ENCODE measurements at regions not wholly inside any gene's neighbourhood (a gene's known extent, or its start where the extent isn't known, plus 50 kb on each side); places are given as distances from the start of the nearest gene placed in this dataset.
A peak's percentile ranks its signal among the peaks of the same experiment; 100 is the strongest.

DNA sequence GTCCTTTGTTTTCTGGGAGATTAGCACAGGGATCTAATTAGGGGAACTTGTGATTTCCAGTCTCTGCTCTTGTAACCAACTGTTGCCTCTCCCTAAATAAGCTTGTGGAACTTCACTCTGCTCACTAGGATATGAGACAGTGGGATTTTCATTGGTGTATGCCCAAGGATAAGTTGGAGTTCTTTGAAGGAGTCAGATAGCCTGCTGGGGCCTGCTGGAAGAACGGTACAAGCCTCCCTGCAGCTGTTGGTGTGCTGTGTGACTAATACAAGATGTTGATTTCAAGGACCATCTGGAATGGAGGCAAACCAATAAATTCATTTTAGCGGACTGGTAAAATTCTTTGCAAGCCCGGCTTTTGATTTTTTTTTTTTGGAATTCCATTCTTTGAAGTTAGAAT is 167.0 kb downstream of the AASDH start:
- 25 to 44% (median 27%) methylated on average over 3 of the region's 3 CpGs for WGBS, 3 donors

DNA sequence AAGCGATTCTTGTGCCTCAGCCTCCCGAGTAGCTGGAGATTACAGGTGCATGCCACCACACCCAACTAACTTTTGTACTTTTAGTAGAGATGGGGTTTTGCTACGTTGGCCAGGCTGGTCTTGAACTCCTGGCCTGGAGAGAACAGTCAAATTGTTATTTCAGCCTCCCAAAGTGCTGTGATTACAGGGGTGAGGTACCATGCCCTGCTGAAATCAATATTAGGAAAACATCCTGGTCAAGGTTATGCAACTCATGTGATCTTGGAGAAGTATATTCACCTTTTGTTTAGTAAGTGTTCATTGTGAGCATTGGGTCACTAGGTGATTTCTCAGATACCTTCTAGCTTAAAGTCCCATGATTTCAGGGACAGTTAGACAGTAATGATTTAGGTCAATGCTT is 167.8 kb downstream of the AASDH start:
- intact Hi-C loops (cut with DNase I), result no loop called here
- no peak for TF ChIP-seq POLR2A (IDR thresholded peaks at IDR 0.05)
- Histone ChIP-seq H3K9me3 (no peaks in the 10 kb centered on the region), H3K4me3 (no peak overlapping the region), H3K36me3 (no peaks in the 10 kb centered on the region), H3K4me1 (ENCODE audit: insufficient read depth) (no peaks in the 10 kb centered on the region), H3K27me3 (no peaks in the 10 kb centered on the region), H3K27ac (no peak overlapping the region)
- WGBS, 3 donors, result 87 to 91% (median 91%) methylated on average over 3 of the region's 3 CpGs
- DNase-seq, result no peak

More for the DNA sequence above, 167.0 kb downstream of the AASDH start:
- TF ChIP-seq POLR2A (IDR thresholded peaks at IDR 0.05), result no peak
- H3K36me3 ChIP-seq, result no peaks in the 10 kb centered on the region
- H3K27ac ChIP-seq, result no peak overlapping the region
- H3K4me1 ChIP-seq (ENCODE audit: insufficient read depth), result no peaks in the 10 kb centered on the region
- no peak overlapping the region for H3K4me3 ChIP-seq
- H3K27me3 ChIP-seq, result no peaks in the 10 kb centered on the region
- no peak for DNase-seq
- intact Hi-C loops (cut with DNase I), result no loop called here
- H3K9me3 ChIP-seq, result no peaks in the 10 kb centered on the region

DNA sequence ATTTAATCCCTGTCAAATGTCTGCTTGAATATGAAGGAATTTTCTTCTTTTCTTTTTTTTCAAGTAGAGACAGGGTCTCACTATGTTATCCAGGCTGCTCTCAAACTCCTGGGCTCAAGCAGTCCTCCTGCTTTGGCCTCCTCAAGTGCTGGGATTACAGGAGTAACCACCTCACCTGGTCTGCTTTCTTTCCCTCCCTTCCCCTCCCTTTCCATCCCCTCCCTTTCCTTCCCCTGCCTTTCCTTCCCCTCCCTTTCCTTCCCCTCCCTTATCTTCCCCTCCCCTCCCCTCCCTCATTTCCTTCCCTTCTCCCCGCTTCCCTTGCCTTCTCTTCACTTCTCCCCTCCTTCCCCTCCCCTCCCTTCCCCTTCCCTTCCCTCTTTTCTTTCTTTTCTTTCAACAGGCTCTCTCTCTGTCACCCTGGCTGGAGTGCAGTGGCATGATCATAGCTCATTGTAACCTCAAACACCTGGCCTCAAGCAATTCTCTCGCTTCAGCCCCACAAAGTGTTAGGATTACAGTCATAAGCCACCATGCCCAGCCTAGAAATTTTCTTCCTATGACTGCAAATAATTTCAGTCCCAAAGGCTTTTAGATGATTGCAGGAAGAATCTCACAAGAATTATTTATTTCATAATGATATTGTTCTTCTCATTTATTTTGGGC is 168.9 kb downstream of the AASDH start:
- DNase-seq, result no peak
- H3K4me3 ChIP-seq, result no peak overlapping the region
- H3K36me3 ChIP-seq, result no peaks in the 10 kb centered on the region
- H3K9me3 ChIP-seq, result no peaks in the 10 kb centered on the region
- TF ChIP-seq EP300 (IDR thresholded peaks at IDR 0.05) (no peak), CTCF (IDR thresholded peaks at IDR 0.05) (no peak), POLR2A (IDR thresholded peaks at IDR 0.05) (no peak)
- no peaks in the 10 kb centered on the region for H3K4me1 ChIP-seq (ENCODE audit: insufficient read depth)
- intact Hi-C loops (cut with DNase I), result no loop called here
- H3K27me3 ChIP-seq, result no peaks in the 10 kb centered on the region
- no peak overlapping the region for H3K27ac ChIP-seq
- WGBS, 3 donors, result 89 to 94% (median 91%) methylated on average over 2 of the region's 2 CpGs

- 69 to 73% (median 71%) methylated on average over 3 of the region's 3 CpGs for WGBS, 3 donors
- H3K36me3 ChIP-seq, result no peaks in the 10 kb centered on the region
- no peak overlapping the region for H3K27ac ChIP-seq
- H3K4me1 ChIP-seq (ENCODE audit: insufficient read depth), result no peaks in the 10 kb centered on the region
- H3K27me3 ChIP-seq, result no peaks in the 10 kb centered on the region
- H3K9me3 ChIP-seq, result no peaks in the 10 kb centered on the region
- H3K4me3 ChIP-seq, result no peak overlapping the region
- no peak for TF ChIP-seq POLR2A (IDR thresholded peaks at IDR 0.05)
- no peak for TF ChIP-seq EP300 (IDR thresholded peaks at IDR 0.05)
- TF ChIP-seq CTCF (IDR thresholded peaks at IDR 0.05), result no peak
- DNase-seq, result no peak
- intact Hi-C loops (cut with DNase I), result no loop called here
These were observed 169.9 kb downstream of the AASDH start for GRCh38 chr4:56217343-56217890.

DNA sequence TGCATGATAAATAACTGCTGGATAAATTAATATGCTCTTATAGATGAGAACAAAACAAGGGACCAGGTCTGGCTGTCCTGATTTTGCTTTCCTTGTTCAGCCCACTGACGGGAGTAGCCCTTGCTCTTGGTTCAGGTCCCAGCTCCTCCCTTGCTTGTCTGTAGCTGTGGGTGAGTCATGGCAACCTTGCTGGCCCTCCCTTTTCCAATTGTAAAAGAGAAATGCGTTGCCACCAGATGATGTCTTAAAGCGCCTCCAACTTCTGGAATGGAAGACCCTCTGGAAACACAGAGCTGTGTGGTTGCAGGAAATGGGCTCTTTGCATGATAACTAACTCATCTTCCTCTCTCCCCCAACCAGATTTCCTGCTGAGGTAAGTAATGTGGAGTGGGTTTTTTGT is 171.4 kb downstream of the AASDH start:
- Histone ChIP-seq H3K4me3 (no peak overlapping the region), H3K36me3 (no peaks in the 10 kb centered on the region), H3K4me1 (ENCODE audit: insufficient read depth) (no peaks in the 10 kb centered on the region), H3K27me3 (no peaks in the 10 kb centered on the region), H3K27ac (no peak overlapping the region), H3K9me3 (peaks cover 0 to 3% of the 10 kb centered on the region in 2 donors)
- TF ChIP-seq POLR2A (IDR thresholded peaks at IDR 0.05) (no peak), CTCF (IDR thresholded peaks at IDR 0.05) (no peak), EP300 (IDR thresholded peaks at IDR 0.05) (no peak)
- 17 to 20% (median 19%) methylated on average over 3 of the region's 3 CpGs for WGBS, 3 donors
- intact Hi-C loops (cut with DNase I), result no loop called here
- peak in 1 of 5 donors; percentile 12 for DNase-seq
